Colonic mucosa (tissue), 4 donors: ENCODE measurements at regions not wholly inside any gene's neighbourhood (a gene's known extent, or its start where the extent isn't known, plus 50 kb on each side); places are given as distances from the start of the nearest gene placed in this dataset.

Experiments
- DNase-seq: peaks from one replicate; pipeline ENCODE4 v3.0.0-alpha.2; 2020
- H3K27ac ChIP-seq: fragments of 200-600 bp; one replicate; pipeline ENCODE4 v1.8.0; 2021
- H3K27me3 ChIP-seq: fragments of 200-600 bp; one replicate; pipeline ENCODE4 v1.8.0; 2021
- H3K36me3 ChIP-seq: fragments of 200-600 bp; one replicate; pipeline ENCODE4 v1.8.0; 2021
- H3K4me1 ChIP-seq: fragments of 200-600 bp; one replicate; pipeline ENCODE4 v1.8.0; 2021; ENCODE audit warnings: mild to moderate bottlenecking
- H3K4me3 ChIP-seq: fragments of 200-600 bp; one replicate; pipeline ENCODE4 v1.8.0; 2021
- H3K9ac ChIP-seq, 2 donors: one replicate each; pipeline ENCODE4 v1.7.0; 2013; ENCODE audit warnings: control low read depth in 2 of 2, low read depth in 2 of 2, low read length in 2 of 2
- H3K9me3 ChIP-seq: fragments of 200-600 bp; one replicate; pipeline ENCODE4 v1.8.0; 2021
- CTCF ChIP-seq: fragments of 200-600 bp; IDR thresholded peaks from one replicate; pipeline ENCODE4 v1.8.0; 2022; ENCODE audit warnings: antibody characterized with exemption, mild to moderate bottlenecking
- intact Hi-C: fragments of 100-400 bp; cut with DNase I; formaldehyde crosslinking; loops from one replicate; pipeline ENCODE4 v1.14.1; 2022
- donor health status: healthy.
- donor health status: DM: no; HTN: no; CAD: no.
- donor health status: DM: no; HTN: no; CAD: no.

- no peaks in the 10 kb centered on the region for H3K9me3 ChIP-seq
- no peak for TF ChIP-seq CTCF
- intact Hi-C loops = no loop called here
- no peaks in the 10 kb centered on the region for H3K4me1 ChIP-seq
- H3K9ac ChIP-seq = no peak overlapping the region
- no peak overlapping the region for H3K4me3 ChIP-seq
- DNase-seq = no peak
- H3K27ac ChIP-seq = no peak overlapping the region
- H3K27me3 ChIP-seq = no peaks in the 10 kb centered on the region
- H3K36me3 ChIP-seq = no peaks in the 10 kb centered on the region
Observed at GRCh38 chr2:421406-421805, 133.5 kb upstream of the ALKAL2 start.

GRCh38 chr2:419687-420317, 131.9 kb upstream of the ALKAL2 start:
- no peak for TF ChIP-seq CTCF
- no peak overlapping the region for H3K4me3 ChIP-seq
- H3K4me1 ChIP-seq = no peaks in the 10 kb centered on the region
- DNase-seq = no peak
- no peaks in the 10 kb centered on the region for H3K27me3 ChIP-seq
- no peak overlapping the region for H3K27ac ChIP-seq
- H3K9me3 ChIP-seq = no peaks in the 10 kb centered on the region
- H3K9ac ChIP-seq = no peak overlapping the region
- intact Hi-C loops = no loop called here
- H3K36me3 ChIP-seq = no peaks in the 10 kb centered on the region

GRCh38 chr2:417662-418061, 129.8 kb upstream of the ALKAL2 start:
- TF ChIP-seq CTCF = no peak
- H3K27ac ChIP-seq = no peak overlapping the region
- no peaks in the 10 kb centered on the region for H3K36me3 ChIP-seq
- no peak overlapping the region for H3K4me3 ChIP-seq
- H3K27me3 ChIP-seq = no peaks in the 10 kb centered on the region
- intact Hi-C loops = no loop called here
- DNase-seq = no peak
- H3K9ac ChIP-seq = no peak overlapping the region
- H3K4me1 ChIP-seq = no peaks in the 10 kb centered on the region
- H3K9me3 ChIP-seq = no peaks in the 10 kb centered on the region

GRCh38 chr2:417006-417405, 129.1 kb upstream of the ALKAL2 start:
- Histone ChIP-seq H3K36me3 (no peaks in the 10 kb centered on the region), H3K4me1 (no peaks in the 10 kb centered on the region), H3K9ac (no peak overlapping the region), H3K4me3 (no peak overlapping the region), H3K27me3 (no peaks in the 10 kb centered on the region), H3K27ac (no peak overlapping the region), H3K9me3 (no peaks in the 10 kb centered on the region)
- no peak for TF ChIP-seq CTCF
- intact Hi-C loops = no loop called here
- DNase-seq = no peak

- no peak for TF ChIP-seq CTCF
- Histone ChIP-seq H3K27me3 (no peaks in the 10 kb centered on the region), H3K4me1 (no peaks in the 10 kb centered on the region), H3K9ac (no peak overlapping the region), H3K9me3 (no peaks in the 10 kb centered on the region), H3K36me3 (no peaks in the 10 kb centered on the region), H3K4me3 (no peak overlapping the region), H3K27ac (no peak overlapping the region)
- no peak for DNase-seq
- intact Hi-C loops = no loop called here
Observed at GRCh38 chr2:415986-416610, 128.2 kb upstream of the ALKAL2 start.
